Progenitor cell of endocrine pancreas (in vitro differentiated cells): ENCODE measurements at regions not wholly inside any gene's neighbourhood (a gene's known extent, or its start where the extent isn't known, plus 50 kb on each side); places are given as distances from the start of the nearest gene placed in this dataset.
A peak's percentile ranks its signal among the peaks of the same experiment; 100 is the strongest.

Source experiments
- DNase-seq: peaks from one replicate; pipeline ENCODE4 v3.0.0; 2021; ENCODE audit warnings: low spot score; ENCODE audit not compliant: unreplicated experiment
- H3K27ac Mint-ChIP-seq: 2 replicates; pipeline ENCODE4 v1.8.0; 2021; ENCODE audit warnings: mild to moderate bottlenecking, moderate library complexity, mixed read lengths
- H3K27me3 Mint-ChIP-seq: 2 replicates; pipeline ENCODE4 v1.8.0; 2021; ENCODE audit warnings: mixed read lengths
- H3K36me3 Mint-ChIP-seq: 2 replicates; pipeline ENCODE4 v1.8.0; 2022; ENCODE audit warnings: mixed read lengths; ENCODE audit not compliant: insufficient read depth
- H3K4me1 Mint-ChIP-seq: 2 replicates; pipeline ENCODE4 v1.8.0; 2021; ENCODE audit warnings: low read depth, mixed read lengths
- H3K4me3 Mint-ChIP-seq: 2 replicates; pipeline ENCODE4 v1.8.0; 2021; ENCODE audit warnings: low read depth, mild to moderate bottlenecking, moderate library complexity, mixed read lengths
- H3K9me3 Mint-ChIP-seq: 2 replicates; pipeline ENCODE4 v1.8.0; 2021; ENCODE audit warnings: low read depth, mixed read lengths
- CTCF ChIP-seq: fragments of 200-600 bp; sonication (generic); IDR thresholded peaks from one replicate; pipeline ENCODE4 v1.5.0; 2021; ENCODE audit warnings: antibody characterized with exemption, mild to moderate bottlenecking; ENCODE audit not compliant: unreplicated experiment

- no peak for TF ChIP-seq CTCF
- H3K27me3 Mint-ChIP-seq, result no peaks in the 10 kb centered on the region
- no peaks in the 10 kb centered on the region for H3K36me3 Mint-ChIP-seq
- no peak for DNase-seq
- no peaks in the 10 kb centered on the region for H3K9me3 Mint-ChIP-seq
- no peak overlapping the region for H3K4me3 Mint-ChIP-seq
- peak overlapping the region; percentile 53 for H3K27ac Mint-ChIP-seq
- no peaks in the 10 kb centered on the region for H3K4me1 Mint-ChIP-seq
These were observed 129.2 kb upstream of the COL1A2 start for GRCh38 chr7:94265456-94265855.

DNA sequence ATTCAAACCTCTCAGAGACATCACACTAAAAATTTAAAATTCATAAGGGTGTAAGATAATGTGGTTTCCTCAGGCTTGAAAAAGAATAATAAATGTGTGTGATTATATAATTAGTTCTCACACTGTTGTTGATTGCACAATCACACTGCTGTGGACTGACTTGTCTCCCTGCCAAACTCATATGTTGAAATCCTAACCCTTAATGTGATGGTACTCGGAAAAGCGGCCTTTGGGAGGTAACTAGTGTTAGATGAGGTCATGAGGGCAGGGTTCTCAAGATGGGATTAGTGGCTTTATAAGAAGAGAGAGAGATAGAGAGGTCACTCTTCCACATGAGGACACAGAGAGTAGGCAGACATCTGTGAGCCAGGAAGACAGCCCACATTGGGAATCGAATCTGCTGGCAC, 128.5 kb upstream of the COL1A2 start:
- Mint-ChIP-seq H3K4me1 (no peaks in the 10 kb centered on the region), H3K27me3 (no peaks in the 10 kb centered on the region), H3K27ac (no peak overlapping the region), H3K4me3 (no peak overlapping the region), H3K36me3 (no peaks in the 10 kb centered on the region), H3K9me3 (no peaks in the 10 kb centered on the region)
- TF ChIP-seq CTCF, result no peak
- no peak for DNase-seq

DNA sequence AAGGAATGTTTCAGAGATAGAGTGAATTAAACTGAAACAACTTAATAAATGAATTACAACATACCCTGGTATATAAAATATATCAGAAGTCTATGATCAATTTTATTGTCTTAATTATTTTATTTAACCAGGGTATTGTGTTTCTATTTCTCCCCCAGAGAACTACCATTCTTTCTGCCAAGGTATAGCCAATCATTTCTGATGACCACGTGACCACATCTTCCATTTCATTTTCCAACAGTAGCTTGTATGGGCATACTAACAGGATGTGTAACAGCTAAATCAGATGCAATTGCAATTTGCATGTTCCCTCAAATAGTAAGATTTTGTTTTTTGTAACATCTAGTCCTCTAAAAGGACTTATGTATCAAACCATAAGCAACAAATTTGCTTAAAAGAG, 123.9 kb upstream of the COL1A2 start:
- no peak overlapping the region for H3K27ac Mint-ChIP-seq
- no peaks in the 10 kb centered on the region for H3K36me3 Mint-ChIP-seq
- no peak overlapping the region for H3K4me3 Mint-ChIP-seq
- no peaks in the 10 kb centered on the region for H3K9me3 Mint-ChIP-seq
- no peak for DNase-seq
- no peaks in the 10 kb centered on the region for H3K4me1 Mint-ChIP-seq
- no peak for TF ChIP-seq CTCF
- no peaks in the 10 kb centered on the region for H3K27me3 Mint-ChIP-seq

DNA sequence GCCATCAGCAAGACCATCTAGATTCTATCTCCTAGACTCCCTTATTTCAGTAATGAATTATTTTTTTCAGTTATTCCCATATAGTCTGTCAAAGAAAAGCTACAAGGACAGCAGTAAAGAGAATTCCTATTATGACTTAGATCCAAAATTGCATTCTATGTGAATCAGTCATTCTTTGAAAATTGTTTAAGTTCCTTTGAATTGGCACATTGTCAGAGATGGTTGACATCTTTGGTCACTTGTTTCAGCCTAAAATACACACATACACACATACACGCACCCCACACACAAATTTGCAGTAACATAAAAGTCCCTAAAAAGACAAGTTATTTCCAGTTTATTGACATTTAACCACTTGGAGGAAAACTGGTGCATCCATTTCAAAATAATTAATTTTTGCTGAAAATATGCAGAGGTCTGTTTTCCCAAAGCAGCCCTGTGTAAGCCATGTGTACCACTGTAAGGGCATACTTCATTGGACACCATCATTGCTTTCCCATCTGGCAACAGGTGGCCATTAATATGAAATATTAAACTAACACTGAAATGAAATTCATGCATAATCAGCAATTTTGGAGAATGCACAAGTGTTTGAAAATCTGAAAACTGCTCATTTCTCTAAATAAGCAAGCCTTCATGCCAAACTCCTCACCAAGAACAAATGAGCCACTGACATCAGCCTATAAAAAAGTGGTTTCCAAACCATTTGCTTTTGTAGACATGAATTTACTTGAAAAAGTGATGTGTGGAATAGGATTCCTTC, 121.7 kb upstream of the COL1A2 start:
- H3K9me3 Mint-ChIP-seq, result no peaks in the 10 kb centered on the region
- H3K27ac Mint-ChIP-seq, result no peak overlapping the region
- no peak for TF ChIP-seq CTCF
- H3K4me3 Mint-ChIP-seq, result no peak overlapping the region
- no peak for DNase-seq
- peaks cover 4% of the 10 kb centered on the region for H3K27me3 Mint-ChIP-seq
- H3K4me1 Mint-ChIP-seq, result no peaks in the 10 kb centered on the region
- H3K36me3 Mint-ChIP-seq, result no peaks in the 10 kb centered on the region

GRCh38 chr7:94274828-94275227, 119.9 kb upstream of the COL1A2 start:
- no peaks in the 10 kb centered on the region for H3K9me3 Mint-ChIP-seq
- no peak for DNase-seq

More at GRCh38 chr7:94274828-94275227, 119.9 kb upstream of the COL1A2 start:
- no peak for TF ChIP-seq CTCF
- H3K4me3 Mint-ChIP-seq, result no peak overlapping the region
- no peak overlapping the region for H3K27ac Mint-ChIP-seq
- H3K27me3 Mint-ChIP-seq, result peaks cover 9% of the 10 kb centered on the region
- H3K4me1 Mint-ChIP-seq, result no peaks in the 10 kb centered on the region
- no peaks in the 10 kb centered on the region for H3K36me3 Mint-ChIP-seq
